H9 (cell line): ENCODE measurements at regions not wholly inside any gene's neighbourhood (a gene's known extent, or its start where the extent isn't known, plus 50 kb on each side); places are given as distances from the start of the nearest gene placed in this dataset.

Experiments used
- DNase-seq: peaks from one replicate; pipeline ENCODE4 v3.0.0-alpha.2; 2017
- H2AFZ ChIP-seq: one replicate; pipeline ENCODE4 v1.6.1; 2013; ENCODE audit warnings: mild to moderate bottlenecking, low read length, control low read depth, moderate library complexity
- H2AK5ac ChIP-seq: 2 replicates; pipeline ENCODE4 v1.6.1; 2013; ENCODE audit warnings: low read length, control low read depth, mixed read lengths; ENCODE audit not compliant: insufficient read length
- H2BK120ac ChIP-seq: one replicate; pipeline ENCODE4 v1.6.1; 2013; ENCODE audit warnings: low read depth, mild to moderate bottlenecking, low read length, control low read depth, inconsistent platforms; ENCODE audit not compliant: poor library complexity, severe bottlenecking
- H2BK12ac ChIP-seq: 2 replicates; pipeline ENCODE4 v1.6.1; 2013; ENCODE audit warnings: low read length, control low read depth, mixed read lengths, low read depth; ENCODE audit not compliant: insufficient read length
- H2BK15ac ChIP-seq: 2 replicates; pipeline ENCODE4 v1.6.1; 2013; ENCODE audit warnings: low read depth, low read length, control low read depth
- H2BK20ac ChIP-seq: one replicate; pipeline ENCODE4 v1.6.1; 2013; ENCODE audit warnings: low read depth, mild to moderate bottlenecking, low read length, control low read depth, inconsistent platforms; ENCODE audit not compliant: poor library complexity, severe bottlenecking
- H2BK5ac ChIP-seq: 2 replicates; pipeline ENCODE4 v1.6.1; 2013; ENCODE audit warnings: low read length, control low read depth, mixed read lengths; ENCODE audit not compliant: insufficient read length
- H3K14ac ChIP-seq: 2 replicates; pipeline ENCODE4 v1.6.1; 2013; ENCODE audit warnings: low read length, control low read depth; ENCODE audit not compliant: insufficient read depth
- H3K18ac ChIP-seq: 2 replicates; pipeline ENCODE4 v1.6.1; 2013; ENCODE audit warnings: low read depth, mild to moderate bottlenecking, mixed read lengths, low read length, control low read depth; ENCODE audit not compliant: insufficient read length
- H3K23ac ChIP-seq: 2 replicates; pipeline ENCODE4 v1.6.1; 2013; ENCODE audit warnings: low read length, control low read depth, mixed read lengths, low read depth; ENCODE audit not compliant: insufficient read length
- H3K23me2 ChIP-seq: 2 replicates; pipeline ENCODE4 v1.6.1; 2013; ENCODE audit warnings: low read depth, mild to moderate bottlenecking, mixed read lengths, low read length, control low read depth; ENCODE audit not compliant: insufficient read length, poor library complexity, severe bottlenecking
- H3K27ac ChIP-seq: 2 replicates; pipeline ENCODE4 v1.5.1; 2013; ENCODE audit warnings: low read length, control low read depth, mixed read lengths, low read depth; ENCODE audit not compliant: insufficient read length
- H3K27me3 ChIP-seq: 2 replicates; pipeline ENCODE4 v1.6.1; 2013; ENCODE audit warnings: low read length, control low read depth, inconsistent platforms; ENCODE audit not compliant: insufficient read depth
- H3K4ac ChIP-seq: 2 replicates; pipeline ENCODE4 v1.6.1; 2013; ENCODE audit warnings: low read depth, mild to moderate bottlenecking, control low read depth, inconsistent platforms, low read length, moderate library complexity
- H3K4me1 ChIP-seq: 2 replicates; pipeline ENCODE4 v1.6.1; 2013; ENCODE audit warnings: low read length, control low read depth, inconsistent platforms; ENCODE audit not compliant: insufficient read depth
- H3K4me2 ChIP-seq: 2 replicates; pipeline ENCODE4 v1.6.1; 2013; ENCODE audit warnings: low read length, control low read depth, mixed read lengths; ENCODE audit not compliant: insufficient read length, insufficient read depth
- H3K56ac ChIP-seq: 2 replicates; pipeline ENCODE4 v1.6.1; 2013; ENCODE audit warnings: low read depth, mild to moderate bottlenecking, mixed read lengths, low read length, control low read depth; ENCODE audit not compliant: insufficient read length
- H3K79me1 ChIP-seq: 2 replicates; pipeline ENCODE4 v1.6.1; 2013; ENCODE audit warnings: low read depth, mild to moderate bottlenecking, moderate library complexity, low read length, control low read depth, inconsistent platforms; ENCODE audit not compliant: insufficient read depth, poor library complexity, severe bottlenecking
- H3K79me2 ChIP-seq: 2 replicates; pipeline ENCODE4 v1.6.1; 2013; ENCODE audit warnings: low read length, control low read depth, inconsistent platforms; ENCODE audit not compliant: insufficient read depth
- H3K9ac ChIP-seq: 2 replicates; pipeline ENCODE4 v1.6.1; 2013; ENCODE audit warnings: low read length, control low read depth, mixed read lengths; ENCODE audit not compliant: insufficient read length; ENCODE audit errors: extremely low read depth
- H3K9me3 ChIP-seq: one replicate; pipeline ENCODE4 v1.6.1; 2013; ENCODE audit warnings: low read depth, low read length, inconsistent platforms; ENCODE audit not compliant: control insufficient read depth
- H3T11ph ChIP-seq: one replicate; pipeline ENCODE4 v1.6.1; 2013; ENCODE audit warnings: mild to moderate bottlenecking, low read length, control low read depth, inconsistent platforms
- H4K20me1 ChIP-seq: one replicate; pipeline ENCODE4 v1.6.1; 2013; ENCODE audit not compliant: control insufficient read depth, insufficient read length, insufficient read depth
- H4K5ac ChIP-seq: 2 replicates; pipeline ENCODE4 v1.6.1; 2013; ENCODE audit warnings: low read depth, mild to moderate bottlenecking, mixed read lengths, low read length, control low read depth; ENCODE audit not compliant: insufficient read length
- H4K8ac ChIP-seq: replicated peaks from 2 replicates; pipeline ENCODE4 v1.6.1; 2013; ENCODE audit warnings: low read length, control low read depth, mixed read lengths, low read depth; ENCODE audit not compliant: insufficient read length
- H4K91ac ChIP-seq: 2 replicates; pipeline ENCODE4 v1.6.1; 2013; ENCODE audit warnings: low read depth, mild to moderate bottlenecking, moderate library complexity, mixed read lengths, low read length, control low read depth; ENCODE audit not compliant: insufficient read length
- H3K27ac Mint-ChIP-seq, 3 experiments: 2 replicates in 2 of 3; 3 replicates in 1 of 3; pipeline ENCODE4 v1.8.0; 2020 to 2021; ENCODE audit warnings: mixed read lengths in 3 of 3, mild to moderate bottlenecking in 1 of 3, moderate library complexity in 1 of 3
- H3K27me3 Mint-ChIP-seq: 2 replicates; pipeline ENCODE4 v1.8.0; 2021; ENCODE audit warnings: low read depth, mild to moderate bottlenecking, moderate library complexity, mixed read lengths
- H3K36me3 Mint-ChIP-seq, 3 experiments: 2 replicates in 2 of 3; 3 replicates in 1 of 3; pipeline ENCODE4 v1.8.0; 2020 to 2021; ENCODE audit warnings: low read depth in 3 of 3, mixed read lengths in 3 of 3; ENCODE audit not compliant: insufficient read depth in 1 of 3
- H3K4me1 Mint-ChIP-seq, 2 experiments: 2 replicates each; pipeline ENCODE4 v1.8.0; 2020; ENCODE audit warnings: mixed read lengths in 2 of 2
- H3K4me3 Mint-ChIP-seq, 2 experiments: 2 replicates in 1 of 2; 3 replicates in 1 of 2; pipeline ENCODE4 v1.8.0; 2020 to 2021; ENCODE audit warnings: mild to moderate bottlenecking in 2 of 2, mixed read lengths in 2 of 2, moderate library complexity in 1 of 2
- H3K9me3 Mint-ChIP-seq, 2 experiments: 2 replicates in 1 of 2; 3 replicates in 1 of 2; pipeline ENCODE4 v1.8.0; 2020; ENCODE audit warnings: mild to moderate bottlenecking in 2 of 2, mixed read lengths in 2 of 2, moderate library complexity in 1 of 2
- CTCF ChIP-seq: fragments of 200-600 bp; sonication (generic); conservative IDR thresholded peaks from 3 replicates; pipeline ENCODE4 v1.8.0; 2021; ENCODE audit warnings: antibody characterized with exemption, mild to moderate bottlenecking
- WGBS: extraction: QIAGEN DNeasy Blood & Tissue Kit; methylation state at CpG from one replicate; pipeline ENCODE4 v1.1.7; 2013; ENCODE audit warnings: missing lambda C conversion rate, low lambda C conversion rate, mixed read lengths; ENCODE audit not compliant: insufficient read length; ENCODE audit errors: extremely low coverage; 5-methylcytosine and 5-hydroxymethylcytosine counted together

- Histone ChIP-seq H2BK20ac (no peak overlapping the region), H2AFZ (no peak overlapping the region)
- WGBS, result no CpG with 5 or more reads among the region's 6 CpGs
Observed at GRCh38 chr5:175261037-175261436, 182.9 kb downstream of the DRD1 start.

More at GRCh38 chr5:175261037-175261436, 182.9 kb downstream of the DRD1 start:
- Histone ChIP-seq H3K4me2 (no peak overlapping the region), H4K91ac (no peak overlapping the region), H4K8ac (no peak overlapping the region), H3K18ac (no peak overlapping the region), H3K56ac (no peak overlapping the region), H3K79me2 (no peaks in the 10 kb centered on the region), H3T11ph (no peak overlapping the region), H4K20me1 (no peaks in the 10 kb centered on the region), H3K27ac (no peak overlapping the region), H2BK12ac (no peak overlapping the region), H3K23me2 (no peaks in the 10 kb centered on the region), H2AK5ac (no peak overlapping the region), H4K5ac (no peak overlapping the region), H3K79me1 (no peaks in the 10 kb centered on the region), H3K4ac (no peak overlapping the region), H3K4me1 (no peaks in the 10 kb centered on the region), H3K27me3 (no peaks in the 10 kb centered on the region), H3K9ac (no peak overlapping the region), H2BK120ac (no peak overlapping the region), H2BK15ac (no peak overlapping the region), H2BK5ac (no peak overlapping the region), H3K23ac (no peak overlapping the region), H3K9me3 (no peaks in the 10 kb centered on the region), H3K14ac (no peak overlapping the region; the same call in 1 of the 2 replicates)
- no peak for DNase-seq
- H3K36me3 Mint-ChIP-seq, result peaks cover 0 to 2% (median 0%) of the 10 kb centered on the region in 3 experiments; a peak in 2 of 7 replicates
- peaks cover 2% of the 10 kb centered on the region for H3K27me3 Mint-ChIP-seq
- H3K9me3 Mint-ChIP-seq, result peaks cover 0 to 3% of the 10 kb centered on the region in 2 experiments; a peak in 3 of 5 replicates
- no peak overlapping the region for H3K27ac Mint-ChIP-seq
- TF ChIP-seq CTCF, result no peak
- no peaks in the 10 kb centered on the region for H3K4me1 Mint-ChIP-seq
- no peak overlapping the region for H3K4me3 Mint-ChIP-seq
